ENCODE measurements at regions not wholly inside any gene's neighbourhood (a gene's known extent, or its start where the extent isn't known, plus 50 kb on each side); places are given as distances from the start of the nearest gene placed in this dataset.

DNA sequence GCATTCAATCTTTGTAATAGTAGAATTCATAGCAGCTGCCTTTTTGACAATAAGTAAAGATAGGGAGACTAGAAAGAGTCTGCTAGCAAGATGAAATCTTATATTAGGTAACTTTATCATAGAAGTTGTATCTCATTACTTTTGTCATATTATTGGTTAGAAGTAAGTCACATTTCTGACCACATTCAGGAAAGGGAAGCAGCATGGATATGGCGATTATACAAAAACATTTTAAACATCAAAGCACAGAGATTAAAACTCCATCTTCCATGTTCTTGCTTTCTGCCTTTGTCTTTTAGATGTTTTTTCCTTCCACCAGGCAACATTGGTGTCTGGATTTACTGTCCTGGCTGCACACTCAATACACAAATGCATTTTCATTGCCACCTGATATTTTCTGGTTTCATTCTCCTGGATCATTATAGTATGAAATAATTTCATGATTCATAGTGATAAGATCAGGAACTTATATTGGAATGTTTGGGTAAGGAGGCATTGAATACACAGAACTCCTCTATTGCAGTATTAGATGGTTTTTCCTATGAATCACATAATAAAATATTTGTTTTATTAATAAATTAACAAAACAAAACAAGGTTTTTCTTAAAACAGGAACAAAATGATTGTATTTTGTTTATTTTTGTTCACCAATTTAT lies 1460.3 kb upstream of the CADM2 start (continued):
- no peak for TF ChIP-seq ZHX1 (conservative IDR thresholded peaks at IDR 0.05; ENCODE audit: low read length)
- no peak for TF ChIP-seq HNRNPLL (IDR thresholded peaks at IDR 0.05; ENCODE audit: low read depth, low read length, poor library complexity, severe bottlenecking)
- no peak for TF ChIP-seq NEUROD1 (IDR thresholded peaks at IDR 0.05; ENCODE audit: borderline replicate concordance, low read depth, low read length, partially characterized antibody)
- TF ChIP-seq, protein P1, sequence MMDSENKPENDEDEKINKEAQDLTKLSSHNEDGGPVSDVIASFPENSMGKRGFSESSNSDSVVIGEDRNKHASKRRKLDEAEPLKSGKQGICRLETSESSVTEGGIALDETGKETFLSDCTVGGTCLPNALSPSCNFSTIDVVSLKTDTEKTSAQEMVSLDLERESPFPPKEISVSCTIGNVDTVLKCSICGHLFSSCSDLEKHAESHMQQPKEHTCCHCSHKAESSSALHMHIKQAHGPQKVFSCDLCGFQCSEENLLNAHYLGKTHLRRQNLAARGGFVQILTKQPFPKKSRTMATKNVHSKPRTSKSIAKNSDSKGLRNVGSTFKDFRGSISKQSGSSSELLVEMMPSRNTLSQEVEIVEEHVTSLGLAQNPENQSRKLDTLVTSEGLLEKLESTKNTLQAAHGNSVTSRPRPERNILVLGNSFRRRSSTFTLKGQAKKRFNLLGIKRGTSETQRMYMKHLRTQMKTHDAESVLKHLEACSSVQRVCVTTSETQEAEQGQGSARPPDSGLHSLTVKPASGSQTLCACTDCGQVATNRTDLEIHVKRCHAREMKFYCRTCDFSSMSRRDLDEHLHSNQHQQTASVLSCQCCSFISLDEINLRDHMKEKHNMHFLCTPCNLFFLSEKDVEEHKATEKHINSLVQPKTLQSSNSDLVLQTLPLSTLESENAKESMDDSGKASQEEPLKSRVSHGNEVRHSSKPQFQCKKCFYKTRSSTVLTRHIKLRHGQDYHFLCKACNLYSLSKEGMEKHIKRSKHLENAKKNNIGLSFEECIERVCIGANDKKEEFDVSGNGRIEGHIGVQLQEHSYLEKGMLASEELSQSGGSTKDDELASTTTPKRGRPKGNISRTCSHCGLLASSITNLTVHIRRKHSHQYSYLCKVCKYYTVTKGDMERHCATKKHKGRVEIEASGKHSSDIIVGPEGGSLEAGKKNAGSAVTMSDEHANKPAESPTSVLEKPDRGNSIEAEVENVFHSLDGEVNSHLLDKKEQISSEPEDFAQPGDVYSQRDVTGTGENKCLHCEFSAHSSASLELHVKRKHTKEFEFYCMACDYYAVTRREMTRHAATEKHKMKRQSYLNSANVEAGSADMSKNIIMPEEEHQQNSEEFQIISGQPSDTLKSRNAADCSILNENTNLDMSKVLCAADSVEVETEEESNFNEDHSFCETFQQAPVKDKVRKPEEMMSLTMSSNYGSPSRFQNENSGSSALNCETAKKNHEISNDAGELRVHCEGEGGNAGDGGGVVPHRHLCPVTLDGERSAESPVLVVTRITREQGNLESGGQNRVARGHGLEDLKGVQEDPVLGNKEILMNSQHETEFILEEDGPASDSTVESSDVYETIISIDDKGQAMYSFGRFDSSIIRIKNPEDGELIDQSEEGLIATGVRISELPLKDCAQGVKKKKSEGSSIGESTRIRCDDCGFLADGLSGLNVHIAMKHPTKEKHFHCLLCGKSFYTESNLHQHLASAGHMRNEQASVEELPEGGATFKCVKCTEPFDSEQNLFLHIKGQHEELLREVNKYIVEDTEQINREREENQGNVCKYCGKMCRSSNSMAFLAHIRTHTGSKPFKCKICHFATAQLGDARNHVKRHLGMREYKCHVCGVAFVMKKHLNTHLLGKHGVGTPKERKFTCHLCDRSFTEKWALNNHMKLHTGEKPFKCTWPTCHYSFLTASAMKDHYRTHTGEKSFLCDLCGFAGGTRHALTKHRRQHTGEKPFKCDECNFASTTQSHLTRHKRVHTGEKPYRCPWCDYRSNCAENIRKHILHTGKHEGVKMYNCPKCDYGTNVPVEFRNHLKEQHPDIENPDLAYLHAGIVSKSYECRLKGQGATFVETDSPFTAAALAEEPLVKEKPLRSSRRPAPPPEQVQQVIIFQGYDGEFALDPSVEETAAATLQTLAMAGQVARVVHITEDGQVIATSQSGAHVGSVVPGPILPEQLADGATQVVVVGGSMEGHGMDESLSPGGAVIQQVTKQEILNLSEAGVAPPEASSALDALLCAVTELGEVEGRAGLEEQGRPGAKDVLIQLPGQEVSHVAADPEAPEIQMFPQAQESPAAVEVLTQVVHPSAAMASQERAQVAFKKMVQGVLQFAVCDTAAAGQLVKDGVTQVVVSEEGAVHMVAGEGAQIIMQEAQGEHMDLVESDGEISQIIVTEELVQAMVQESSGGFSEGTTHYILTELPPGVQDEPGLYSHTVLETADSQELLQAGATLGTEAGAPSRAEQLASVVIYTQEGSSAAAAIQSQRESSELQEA (IDR thresholded peaks at IDR 0.05; ENCODE audit: low read depth) = no peak
- no peak for TF ChIP-seq PHTF2 (CRISPR knock-in tag; IDR thresholded peaks at IDR 0.05)
- TF ChIP-seq ZNF449 (CRISPR knock-in tag; IDR thresholded peaks at IDR 0.05) = no peak

Measured in K562 (cell line).